Activated T-cell treated with anti-CD3 and anti-CD28 coated beads for 1 hour (primary cell): ENCODE measurements at regions not wholly inside any gene's neighbourhood (a gene's known extent, or its start where the extent isn't known, plus 50 kb on each side); places are given as distances from the start of the nearest gene placed in this dataset.

Source experiments
- DNase-seq: peaks from one replicate; pipeline ENCODE4 v3.0.0-alpha.2; 2020; ENCODE audit warnings: low read depth

- DNase-seq = no peak
Measured at GRCh38 chr6:134525190-134525868, 207.4 kb upstream of the SGK1 start.

DNA sequence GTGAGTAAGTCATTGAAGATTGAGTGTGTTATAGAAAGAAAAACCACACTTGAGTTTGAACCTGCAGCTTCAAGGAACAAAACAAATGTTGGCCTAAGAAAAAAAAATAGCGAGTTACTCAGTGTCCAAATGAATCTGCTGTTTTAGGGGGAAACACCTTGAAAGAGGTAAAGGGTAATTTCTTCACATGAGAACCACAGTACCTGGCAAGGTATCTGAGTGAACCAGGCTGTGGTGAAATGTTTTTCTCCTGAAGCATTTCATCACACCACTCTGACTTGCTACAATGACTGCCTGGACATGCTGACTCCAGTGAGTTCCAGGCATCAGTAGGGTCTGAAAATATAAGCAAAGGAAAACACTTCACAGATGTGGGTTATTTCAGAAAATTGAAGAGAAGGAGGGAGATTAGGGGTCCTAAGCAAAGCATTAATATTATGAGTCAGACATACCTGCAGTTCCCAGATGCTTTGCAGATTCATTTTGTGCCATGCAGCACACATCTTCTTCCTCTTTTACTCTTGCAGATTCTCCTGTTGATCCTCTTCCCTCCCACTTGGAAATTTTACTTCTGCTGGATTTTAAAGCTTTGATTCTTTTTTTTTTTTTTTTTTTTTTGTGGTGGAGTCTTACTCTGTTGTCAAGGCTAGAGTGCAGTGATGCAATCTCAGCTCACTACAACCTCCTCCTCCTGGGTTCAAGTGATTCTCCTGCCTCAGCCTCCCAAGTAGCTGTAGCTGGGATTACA, 206.2 kb upstream of the SGK1 start:
- no peak for DNase-seq

DNA sequence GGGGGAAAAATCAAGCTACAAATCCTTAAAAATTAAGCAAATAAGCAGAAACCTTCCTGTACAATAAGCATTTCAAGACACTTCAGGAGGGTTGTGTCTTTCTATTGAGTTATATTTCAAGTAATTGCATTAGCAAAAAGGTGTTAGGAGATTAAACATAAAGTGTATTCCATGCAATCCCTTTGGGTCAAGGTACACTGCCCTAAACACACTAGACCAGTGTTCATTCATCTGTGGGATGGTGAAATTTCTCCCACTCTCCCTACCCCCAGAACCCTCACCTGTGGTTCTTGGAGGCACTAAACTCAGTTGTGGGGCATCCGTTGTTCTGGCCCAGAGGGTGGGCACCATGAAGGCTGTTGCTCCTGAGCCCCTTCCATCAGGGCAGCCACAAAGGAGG, 205.1 kb upstream of the SGK1 start:
- DNase-seq = no peak

GRCh38 chr6:134521116-134521501, 203.2 kb upstream of the SGK1 start:
- DNase-seq = no peak

- DNase-seq = no peak
Measured at GRCh38 chr6:134520181-134521115, 202.5 kb upstream of the SGK1 start.

GRCh38 chr6:134519465-134519864, 201.6 kb upstream of the SGK1 start:
- peak; percentile 20 for DNase-seq

DNA sequence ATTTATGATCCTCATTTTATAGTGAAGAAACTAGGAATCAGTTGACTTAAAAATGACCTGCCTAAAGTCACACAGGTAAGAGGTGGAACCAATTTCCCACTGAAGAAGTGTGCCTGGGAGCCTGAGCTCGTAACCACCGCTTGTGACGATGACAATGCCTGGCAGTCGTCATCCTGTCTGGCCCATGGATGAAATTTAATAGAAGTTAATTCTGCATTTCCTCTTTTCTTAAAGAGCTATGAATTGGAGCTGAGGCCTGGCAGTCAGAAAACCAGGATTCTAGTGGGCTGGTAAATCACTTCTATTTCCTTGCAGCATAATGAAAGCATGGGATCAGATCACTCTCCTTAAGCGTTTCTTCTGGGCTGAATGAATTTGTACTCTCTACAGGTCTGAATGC, 200.0 kb upstream of the SGK1 start:
- no peak for DNase-seq

- DNase-seq = no peak
Measured at GRCh38 chr6:134517145-134517658, 199.3 kb upstream of the SGK1 start.

- DNase-seq = no peak
Measured at GRCh38 chr6:134516582-134516981, 198.7 kb upstream of the SGK1 start.

DNA sequence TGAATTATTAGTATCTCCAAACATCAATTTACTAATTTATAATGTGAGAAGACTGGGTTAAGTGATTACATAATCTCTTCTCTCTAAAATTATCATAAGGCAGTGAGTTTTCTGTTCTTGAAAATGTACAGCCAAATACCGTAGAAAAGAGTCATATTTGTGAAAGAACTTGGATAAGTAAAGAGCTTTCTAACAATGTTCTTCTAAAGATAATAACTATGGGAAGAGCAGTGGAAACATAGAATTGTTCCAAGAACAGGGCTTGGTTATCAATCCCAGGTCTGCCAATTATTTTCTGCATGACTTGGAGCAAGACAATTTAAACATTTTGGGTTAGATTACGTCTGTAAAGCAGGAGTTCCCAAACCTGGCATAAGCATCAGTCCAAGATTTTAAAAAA, 198.1 kb upstream of the SGK1 start:
- DNase-seq = no peak

GRCh38 chr6:134512981-134513391, 195.1 kb upstream of the SGK1 start:
- no peak for DNase-seq

DNA sequence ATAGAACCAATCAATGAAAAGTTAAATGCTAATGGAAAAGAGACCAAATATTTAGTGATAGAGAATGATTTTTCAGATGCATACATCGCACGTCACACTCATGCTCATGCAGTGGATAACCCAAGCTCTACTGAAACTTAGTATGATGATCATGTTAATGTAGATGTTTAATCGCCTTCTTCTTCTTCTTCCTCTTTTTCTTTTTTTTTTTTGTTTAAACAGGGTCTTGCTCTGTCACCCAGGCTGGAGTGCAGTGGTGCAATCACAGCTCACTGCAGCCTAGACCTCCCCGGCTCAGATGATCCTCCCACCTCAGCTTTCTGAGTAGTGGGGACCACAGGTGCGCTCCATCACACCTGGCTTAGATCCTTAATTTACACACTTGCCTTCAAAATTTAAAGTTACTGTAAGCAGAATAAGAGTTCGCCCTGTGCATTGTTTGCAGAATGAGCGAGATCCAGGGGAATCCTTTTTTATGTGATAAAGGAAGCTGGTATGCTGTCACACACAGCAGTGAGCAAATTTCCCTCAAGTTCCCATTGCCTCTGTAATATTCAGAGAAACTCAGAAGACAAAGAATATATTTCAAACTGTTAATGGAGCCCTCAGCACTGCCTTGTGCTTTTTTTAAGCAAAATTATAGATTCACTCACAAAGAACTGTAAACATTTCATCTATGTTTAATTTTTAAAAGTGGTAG, 194.2 kb upstream of the SGK1 start:
- DNase-seq = no peak

DNA sequence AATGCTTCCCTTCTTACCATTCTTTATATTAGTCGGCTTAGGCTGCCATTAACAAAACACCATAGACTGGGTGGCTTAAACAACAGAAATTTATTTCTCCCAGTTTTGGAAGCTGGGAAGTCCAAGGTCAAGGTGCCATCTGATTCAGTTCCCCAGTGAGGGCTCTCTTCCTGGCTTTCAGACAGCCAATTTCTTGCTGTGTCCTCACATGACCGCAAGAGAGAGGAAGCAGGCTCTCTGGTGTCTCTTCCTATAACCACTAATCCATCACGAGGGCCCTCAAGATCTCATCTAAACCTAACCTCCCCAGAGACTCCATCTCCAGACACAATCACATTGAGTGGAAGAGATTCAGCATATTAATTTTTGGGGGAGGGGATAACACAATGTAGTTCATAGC, 193.0 kb upstream of the SGK1 start:
- DNase-seq = no peak

DNA sequence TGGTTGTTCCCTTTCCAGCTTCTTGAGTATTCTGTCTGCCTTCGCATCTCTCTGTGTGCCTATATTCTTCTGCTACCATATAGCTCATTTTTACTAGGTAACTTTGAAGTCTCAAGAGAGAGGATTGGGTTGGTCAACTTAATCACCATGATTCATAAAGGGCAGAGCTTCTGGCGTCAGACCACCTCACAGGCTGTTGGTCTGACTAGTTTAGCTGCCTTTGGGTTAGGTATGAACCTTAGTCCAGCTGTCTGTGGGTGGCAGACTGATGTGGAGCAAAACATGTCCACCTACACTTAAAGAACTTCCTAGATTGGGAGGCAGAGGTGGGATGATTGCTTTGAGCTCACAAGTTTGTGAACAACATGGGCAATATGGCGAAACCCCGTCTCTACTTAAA, 192.2 kb upstream of the SGK1 start:
- DNase-seq = no peak

DNA sequence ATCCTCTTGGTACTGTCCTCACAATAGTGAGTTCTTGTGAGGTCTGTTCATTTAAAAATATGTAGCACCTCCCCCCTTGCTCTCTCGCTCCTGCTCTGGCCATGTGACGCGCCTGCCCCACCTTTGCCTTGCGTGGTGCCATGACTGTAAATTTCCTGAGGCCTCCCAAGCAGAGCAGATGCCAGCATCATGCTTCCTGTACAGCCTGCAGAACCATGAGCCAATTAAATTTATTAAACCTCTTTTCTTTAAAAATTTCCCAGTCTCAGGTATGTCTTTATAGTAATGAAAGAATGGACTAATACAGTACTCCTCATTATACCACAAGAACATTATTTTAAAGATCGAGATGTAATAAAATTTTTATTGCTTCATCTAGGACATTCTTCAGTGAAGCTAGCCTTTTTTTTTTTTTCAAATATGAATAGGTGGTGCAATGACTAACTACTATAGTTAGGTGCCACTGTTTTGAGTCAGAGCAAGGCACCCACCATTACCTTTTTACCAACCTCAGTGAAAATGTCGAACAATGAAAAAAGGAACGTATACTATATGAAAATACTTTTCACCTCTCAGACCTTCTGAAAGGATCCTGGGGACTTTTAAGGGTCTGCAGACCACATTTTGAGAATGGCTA, 191.1 kb upstream of the SGK1 start:
- DNase-seq = no peak

DNA sequence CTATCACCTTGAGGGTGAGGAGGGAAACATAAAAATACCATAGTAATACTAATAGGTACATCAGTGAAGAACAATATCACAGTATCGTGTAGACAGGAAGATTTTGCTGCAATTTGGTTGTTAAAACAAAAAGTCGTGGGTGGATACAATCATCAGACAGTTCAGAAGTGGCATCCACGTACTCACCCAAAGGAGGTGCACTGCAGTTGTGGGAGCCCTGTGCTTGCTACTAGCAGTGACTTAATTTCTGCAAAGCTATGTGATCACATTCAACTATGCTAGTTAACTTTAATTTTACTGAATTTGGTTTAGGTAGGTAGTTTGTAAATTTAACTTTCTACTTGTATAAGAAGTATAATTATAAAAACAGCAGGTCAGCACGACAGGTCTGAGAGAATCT, 188.2 kb upstream of the SGK1 start:
- no peak for DNase-seq

- no peak for DNase-seq
Measured at GRCh38 chr6:134503585-134504281, 185.8 kb upstream of the SGK1 start.

DNA sequence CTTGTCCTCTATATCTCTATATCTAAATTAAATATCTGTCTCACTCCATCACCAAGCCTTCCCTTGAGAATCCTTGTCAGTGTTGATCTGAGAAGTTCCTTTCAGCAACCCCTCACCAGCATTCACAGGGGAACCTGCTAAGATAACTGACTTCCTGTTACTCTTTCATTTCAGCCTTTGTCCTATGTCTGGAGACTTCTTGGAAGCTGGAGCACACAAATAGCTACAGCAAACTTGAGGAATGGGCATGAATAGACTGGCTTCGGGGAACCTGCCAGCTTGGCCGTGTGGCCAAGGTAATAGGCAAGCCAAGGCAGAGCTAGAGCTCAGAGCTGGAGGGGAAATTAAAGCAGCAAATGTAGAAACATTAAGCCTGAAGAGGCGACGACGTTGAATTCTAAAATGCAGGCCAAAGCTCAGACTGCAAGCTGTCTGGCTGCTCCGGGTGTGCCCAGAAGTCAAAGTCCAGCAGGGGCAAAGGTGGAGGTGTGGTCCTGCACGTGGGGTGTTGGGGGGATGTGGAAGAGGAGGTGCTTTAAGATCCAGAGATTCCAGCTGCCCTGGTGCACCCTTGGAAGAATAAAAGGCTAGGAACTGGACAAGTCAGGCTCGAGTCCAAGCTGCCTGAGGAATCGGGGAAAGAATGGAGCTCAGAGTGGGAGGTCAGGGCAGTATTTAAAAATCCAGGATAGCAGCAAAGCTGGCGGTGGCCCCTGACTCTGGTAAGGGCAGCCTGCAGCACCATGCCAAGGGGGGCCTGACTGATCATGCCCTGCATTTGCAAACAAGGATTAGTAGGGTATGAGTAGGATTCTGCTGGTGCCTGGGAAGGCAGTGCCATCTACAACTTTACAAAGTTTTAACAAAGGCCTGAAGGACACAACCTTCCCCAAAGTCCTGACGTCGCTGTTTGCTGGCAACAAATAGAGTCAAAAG, 185.0 kb upstream of the SGK1 start:
- DNase-seq = no peak

- DNase-seq = no peak
Measured at GRCh38 chr6:134495890-134496248, 178.0 kb upstream of the SGK1 start.
